SU-DHL-6 (cell line): ENCODE measurements at regions not wholly inside any gene's neighbourhood (a gene's known extent, or its start where the extent isn't known, plus 50 kb on each side); places are given as distances from the start of the nearest gene placed in this dataset.

Source experiments
- EZH2phosphoT487 ChIP-seq: fragments of 200-600 bp; sonication (generic), shearing (Covaris generic); conservative IDR thresholded peaks from 2 replicates; pipeline ENCODE4 v1.6.1; 2018; ENCODE audit warnings: mild to moderate bottlenecking, antibody characterized with exemption, low read length, moderate library complexity, mixed read lengths
- TF ChIP-seq, protein P1 (sequence below): fragments of 200-600 bp; sonication (generic); IDR thresholded peaks from one replicate; pipeline ENCODE4 v1.5.1; 2017; ENCODE audit warnings: antibody characterized with exemption, mild to moderate bottlenecking, low read length, moderate library complexity; ENCODE audit not compliant: insufficient read depth, poor library complexity, severe bottlenecking

DNA sequence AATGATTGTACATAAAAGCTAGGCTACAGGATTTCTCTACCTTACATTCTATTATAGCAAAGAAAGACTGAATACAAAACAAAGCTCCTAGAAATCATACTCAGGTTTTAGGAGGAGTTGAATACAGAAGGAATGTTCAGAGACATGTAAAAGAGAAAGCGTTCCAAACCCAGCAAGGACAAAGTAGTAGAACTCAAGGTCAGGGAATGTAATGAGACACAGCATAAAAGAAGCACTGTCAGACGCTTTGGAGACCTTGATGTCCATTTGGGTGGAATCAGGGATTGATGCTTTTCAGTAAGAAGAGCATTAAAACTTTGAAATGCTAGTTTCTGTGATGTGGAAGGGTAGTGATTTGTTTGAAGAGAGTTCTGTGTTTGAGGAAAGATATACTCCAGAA lies 303.6 kb downstream of the PCDH7 start:
- TF ChIP-seq, protein P1, sequence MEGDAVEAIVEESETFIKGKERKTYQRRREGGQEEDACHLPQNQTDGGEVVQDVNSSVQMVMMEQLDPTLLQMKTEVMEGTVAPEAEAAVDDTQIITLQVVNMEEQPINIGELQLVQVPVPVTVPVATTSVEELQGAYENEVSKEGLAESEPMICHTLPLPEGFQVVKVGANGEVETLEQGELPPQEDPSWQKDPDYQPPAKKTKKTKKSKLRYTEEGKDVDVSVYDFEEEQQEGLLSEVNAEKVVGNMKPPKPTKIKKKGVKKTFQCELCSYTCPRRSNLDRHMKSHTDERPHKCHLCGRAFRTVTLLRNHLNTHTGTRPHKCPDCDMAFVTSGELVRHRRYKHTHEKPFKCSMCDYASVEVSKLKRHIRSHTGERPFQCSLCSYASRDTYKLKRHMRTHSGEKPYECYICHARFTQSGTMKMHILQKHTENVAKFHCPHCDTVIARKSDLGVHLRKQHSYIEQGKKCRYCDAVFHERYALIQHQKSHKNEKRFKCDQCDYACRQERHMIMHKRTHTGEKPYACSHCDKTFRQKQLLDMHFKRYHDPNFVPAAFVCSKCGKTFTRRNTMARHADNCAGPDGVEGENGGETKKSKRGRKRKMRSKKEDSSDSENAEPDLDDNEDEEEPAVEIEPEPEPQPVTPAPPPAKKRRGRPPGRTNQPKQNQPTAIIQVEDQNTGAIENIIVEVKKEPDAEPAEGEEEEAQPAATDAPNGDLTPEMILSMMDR: no peak
- no peak for TF ChIP-seq EZH2phosphoT487
